ENCODE measurements at regions not wholly inside any gene's neighbourhood (a gene's known extent, or its start where the extent isn't known, plus 50 kb on each side); places are given as distances from the start of the nearest gene placed in this dataset.

GRCh38 chr20:39248171-39248861 lies 286.2 kb downstream of the DHX35 start:
- FAIRE-seq (no peak), DNase-seq (ENCODE audit: insufficient read length, low spot score) (no peak)
- no peak for TF ChIP-seq CTCF (IDR thresholded peaks at IDR 0.05; ENCODE audit: insufficient read depth, missing control alignments)

DNA sequence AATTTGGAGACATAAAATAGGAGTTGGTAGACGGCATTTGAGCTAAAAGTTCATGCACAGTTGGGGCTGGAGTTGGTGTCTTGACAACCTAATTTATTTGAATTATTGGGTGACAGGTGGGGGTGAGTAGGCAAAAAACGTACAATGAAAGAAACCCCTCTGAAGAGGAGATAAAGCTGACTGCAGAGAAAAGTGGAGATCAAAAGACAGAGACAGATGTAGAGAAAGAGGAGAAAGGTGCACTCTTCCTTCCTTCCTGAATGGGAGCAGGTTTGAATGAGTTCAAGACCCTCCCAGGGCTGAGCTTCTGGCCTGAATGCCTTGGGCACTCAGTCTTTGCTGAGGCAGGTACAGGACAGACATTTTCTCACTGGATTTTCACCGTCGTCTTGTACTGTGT lies 284.3 kb downstream of the DHX35 start:
- TF ChIP-seq CTCF (IDR thresholded peaks at IDR 0.05; ENCODE audit: insufficient read depth, missing control alignments): no peak
- DNase-seq (ENCODE audit: insufficient read length, low spot score) (no peak), FAIRE-seq (no peak)

DNA sequence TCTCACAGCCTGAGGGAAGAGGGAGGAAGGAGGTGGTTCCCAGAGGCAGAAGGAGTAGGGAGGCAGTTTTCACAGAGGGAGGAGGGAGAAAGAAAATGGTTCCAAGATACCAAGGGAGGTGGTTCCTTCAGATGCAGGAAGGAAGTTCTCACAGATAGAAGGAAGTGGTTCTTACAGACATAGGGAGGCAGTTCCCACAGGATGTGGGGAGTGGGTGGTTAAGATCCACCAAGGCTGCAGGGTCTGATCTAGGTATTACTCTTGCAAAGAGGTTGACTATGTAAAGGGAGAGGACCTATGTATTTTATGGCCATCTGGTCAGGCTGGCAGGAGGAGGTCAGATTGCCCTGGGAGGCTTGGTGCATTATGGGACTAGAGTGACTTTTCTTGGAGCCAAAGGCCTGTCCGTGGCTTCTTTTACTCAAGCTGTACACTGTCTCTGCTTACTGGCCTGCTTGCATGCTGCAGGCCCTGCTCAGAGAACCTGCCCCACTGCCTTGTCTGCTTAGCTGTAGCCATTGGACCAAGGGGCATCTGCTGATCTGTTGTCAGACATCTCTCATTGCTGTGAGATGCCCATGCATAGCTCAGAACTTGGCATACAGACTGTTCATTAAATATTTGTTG lies 283.7 kb downstream of the DHX35 start:
- no peak for FAIRE-seq
- DNase-seq (ENCODE audit: insufficient read length, low spot score): no peak
- no peak for TF ChIP-seq CTCF (IDR thresholded peaks at IDR 0.05; ENCODE audit: insufficient read depth, missing control alignments)

DNA sequence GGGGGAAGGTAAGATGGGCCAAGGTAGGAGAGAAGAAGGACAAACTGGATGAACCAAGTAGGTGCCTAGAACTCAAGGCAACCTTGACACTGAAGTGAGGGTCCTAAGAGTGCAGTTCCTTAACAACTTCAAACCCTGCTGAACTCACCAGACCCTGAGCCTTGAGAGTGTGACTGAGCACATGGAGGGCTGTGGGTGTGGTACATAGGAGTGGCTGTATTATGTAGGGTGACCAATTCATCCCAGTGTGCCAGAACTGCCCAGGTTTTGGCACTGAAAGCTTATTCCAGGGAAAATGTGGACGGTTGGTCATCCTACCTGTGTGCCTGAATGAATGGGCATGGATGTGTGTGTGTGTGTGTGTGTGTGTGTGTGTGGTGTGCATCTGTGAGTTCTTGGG lies 281.8 kb downstream of the DHX35 start:
- no peak for DNase-seq (ENCODE audit: insufficient read length, low spot score)
- no peak for TF ChIP-seq CTCF (IDR thresholded peaks at IDR 0.05; ENCODE audit: insufficient read depth, missing control alignments)
- no peak for FAIRE-seq

DNA sequence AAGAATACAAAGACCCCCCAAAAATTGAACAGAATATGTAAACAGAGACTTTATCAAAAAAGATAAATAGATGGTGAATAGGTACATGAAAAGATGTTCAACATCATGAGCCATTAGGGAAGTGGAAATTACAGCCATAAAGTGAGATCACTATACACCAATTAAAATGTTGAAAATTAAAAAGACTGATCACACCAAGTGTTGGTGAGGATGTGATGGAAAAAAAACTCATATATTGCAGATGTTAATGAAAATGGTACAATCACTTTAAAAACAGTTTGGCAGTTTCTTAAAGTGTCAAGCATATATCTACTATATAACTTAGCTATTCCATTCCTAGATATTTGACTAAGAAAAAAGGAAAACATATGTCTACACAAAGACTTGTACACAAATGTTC lies 280.5 kb downstream of the DHX35 start:
- FAIRE-seq: no peak
- no peak for TF ChIP-seq CTCF (IDR thresholded peaks at IDR 0.05; ENCODE audit: insufficient read depth, missing control alignments)
- no peak for DNase-seq (ENCODE audit: insufficient read length, low spot score)

- TF ChIP-seq CTCF (IDR thresholded peaks at IDR 0.05; ENCODE audit: insufficient read depth, missing control alignments): no peak
- no peak for FAIRE-seq
- no peak for DNase-seq (ENCODE audit: insufficient read length, low spot score)
Measured at GRCh38 chr20:39234520-39235095, 272.5 kb downstream of the DHX35 start.

DNA sequence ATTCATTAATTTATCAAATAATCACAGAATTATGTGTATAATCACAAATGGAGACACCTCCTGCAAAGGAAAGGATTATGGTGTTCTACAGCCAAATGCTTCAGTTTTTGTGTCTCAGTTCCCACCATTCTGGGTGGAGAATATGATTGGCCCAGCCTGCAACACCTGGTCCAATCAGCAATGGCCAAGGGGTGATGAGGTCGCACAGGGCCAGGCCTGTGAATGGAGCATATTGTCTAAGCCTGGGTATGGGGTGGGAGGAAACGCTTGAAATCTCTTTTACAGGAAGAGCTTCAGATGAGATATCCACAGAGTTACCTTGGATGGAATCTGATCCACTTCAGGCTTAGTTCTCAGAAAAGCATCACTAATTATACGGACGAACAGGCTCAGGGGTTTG lies 271.6 kb downstream of the DHX35 start:
- TF ChIP-seq CTCF (IDR thresholded peaks at IDR 0.05; ENCODE audit: insufficient read depth, missing control alignments): no peak
- DNase-seq (ENCODE audit: insufficient read length, low spot score): no peak
- no peak for FAIRE-seq

All from D721Med (cell line).